Panc1 (cell line): ENCODE measurements at regions not wholly inside any gene's neighbourhood (a gene's known extent, or its start where the extent isn't known, plus 50 kb on each side); places are given as distances from the start of the nearest gene placed in this dataset.

Source experiments
- ATAC-seq: fragments of 200-7000 bp; cut with Tn5 transposase; 2 replicates; pipeline ENCODE4 v1.9.1; 2020; ENCODE audit warnings: mild to moderate bottlenecking, moderate library complexity
- BruUV-seq: library from RNA; stranded (reverse); fragments of 400-500 nt; replicated peaks from 2 replicates; lab custom pipeline; 2021; lab: Mats Ljungman, UMichigan
- CTCF ChIA-PET: fragments of 300-600 bp; sonication (Branson Sonifier 250); formaldehyde crosslinking; loops from one replicate; lab custom pipeline; 2022; ENCODE audit warnings: antibody characterized with exemption; lab: Charles Lee
- POLR2A ChIA-PET: fragments of 300-600 bp; sonication (Branson Sonifier 250); formaldehyde crosslinking; loops from one replicate; lab custom pipeline; 2022; ENCODE audit warnings: antibody characterized with exemption; lab: Charles Lee
- DNase-seq: peaks from one replicate; pipeline ENCODE4 v3.0.0-alpha.2; 2010; ENCODE audit warnings: low read depth, low spot score
- H3K27ac ChIP-seq: 2 replicates; pipeline ENCODE4 v1.5.1; 2011; ENCODE audit warnings: mild to moderate bottlenecking, low read length, inconsistent platforms
- H3K27me3 ChIP-seq: fragments of 200-500 bp; sonication (Bioruptor generic); 2 replicates; pipeline ENCODE4 v1.6.0; 2014; ENCODE audit warnings: low read length, inconsistent platforms; ENCODE audit not compliant: control insufficient read depth, insufficient read depth
- H3K36me3 ChIP-seq: fragments of 200-500 bp; sonication (Bioruptor generic); 2 replicates; pipeline ENCODE4 v1.5.1; 2014; ENCODE audit warnings: inconsistent platforms, mild to moderate bottlenecking, low read length, moderate library complexity; ENCODE audit not compliant: control insufficient read depth, insufficient read depth
- H3K4me1 ChIP-seq: 2 replicates; pipeline ENCODE4 v1.5.1; 2011; ENCODE audit warnings: inconsistent platforms, mild to moderate bottlenecking, low read length, moderate library complexity; ENCODE audit not compliant: control insufficient read depth, insufficient read depth
- H3K4me3 ChIP-seq, 2 experiments: 2 replicates each; pipeline ENCODE4 v1.5.1; 2011 to 2012; ENCODE audit warnings: low read depth in 2 of 2, low read length in 2 of 2, mild to moderate bottlenecking in 2 of 2, inconsistent platforms in 1 of 2, moderate library complexity in 1 of 2
- H3K9me3 ChIP-seq: fragments of 200-500 bp; sonication (Bioruptor generic); 2 replicates; pipeline ENCODE4 v1.5.1; 2014; ENCODE audit warnings: low read depth, mild to moderate bottlenecking, inconsistent platforms, low read length, moderate library complexity; ENCODE audit not compliant: control insufficient read depth, insufficient read depth
- CTCF ChIP-seq: fragments of 450-650 bp; IDR thresholded peaks from 2 replicates; pipeline ENCODE4 v1.5.1; 2017; ENCODE audit warnings: mild to moderate bottlenecking
- POLR2AphosphoS5 ChIP-seq: IDR thresholded peaks from 2 replicates; pipeline ENCODE4 v1.6.1; 2012; ENCODE audit warnings: mild to moderate bottlenecking, low read depth, low read length, moderate library complexity
- SIN3A ChIP-seq: IDR thresholded peaks from 2 replicates; pipeline ENCODE4 v1.6.1; 2012; ENCODE audit warnings: low read depth, mild to moderate bottlenecking, low read length, moderate library complexity, borderline replicate concordance; ENCODE audit not compliant: insufficient read depth
- TCF7L2 ChIP-seq: IDR thresholded peaks from 2 replicates; pipeline ENCODE4 v1.6.1; 2011; ENCODE audit warnings: mild to moderate bottlenecking, low read depth, low read length, inconsistent platforms
- in situ Hi-C: cut with HindIII; loops from 2 replicates; pipeline ENCODE4 v1.10.0; 2016; ENCODE audit warnings: low sequenced_read_pairs, low pct_unique_long_range_greater_than_20kb
- intact Hi-C: fragments of 100-400 bp; cut with micrococcal nuclease; formaldehyde crosslinking; loops from one replicate; pipeline ENCODE4 v1.10.0; 2022; ENCODE audit not compliant: unreplicated experiment
- TF ChIP-seq, protein P1 (sequence below), 2 experiments: IDR thresholded peaks; 2 replicates each; pipeline ENCODE4 v1.6.1; 2011 to 2012; ENCODE audit warnings: low read depth in 2 of 2, control low read depth in 1 of 2, low read length in 1 of 2, mild to moderate bottlenecking in 1 of 2, moderate library complexity in 1 of 2; ENCODE audit not compliant: insufficient read depth in 1 of 2

DNA sequence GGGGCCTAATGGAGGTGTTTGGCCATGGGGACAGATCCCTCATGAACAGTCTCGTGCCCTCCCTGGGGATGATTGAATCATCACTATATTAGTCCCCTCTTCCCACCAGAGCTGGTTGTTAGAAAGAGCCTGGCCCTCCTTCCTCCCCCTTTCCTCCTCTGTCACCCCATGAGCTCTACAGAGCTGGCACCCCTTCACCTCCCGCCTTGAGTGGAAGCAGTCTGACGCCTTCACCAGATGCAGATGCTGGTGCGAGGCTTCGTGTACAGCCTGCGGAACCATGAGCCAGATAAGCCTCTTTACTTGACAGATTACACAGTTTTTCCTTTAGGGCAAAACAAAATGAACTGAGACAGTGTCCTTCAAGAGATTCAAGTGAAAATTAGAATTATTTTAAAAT, 74.4 kb upstream of the RIPOR2 start:
- in situ Hi-C loops (no loop called here), intact Hi-C loops (no loop called here)

DNA sequence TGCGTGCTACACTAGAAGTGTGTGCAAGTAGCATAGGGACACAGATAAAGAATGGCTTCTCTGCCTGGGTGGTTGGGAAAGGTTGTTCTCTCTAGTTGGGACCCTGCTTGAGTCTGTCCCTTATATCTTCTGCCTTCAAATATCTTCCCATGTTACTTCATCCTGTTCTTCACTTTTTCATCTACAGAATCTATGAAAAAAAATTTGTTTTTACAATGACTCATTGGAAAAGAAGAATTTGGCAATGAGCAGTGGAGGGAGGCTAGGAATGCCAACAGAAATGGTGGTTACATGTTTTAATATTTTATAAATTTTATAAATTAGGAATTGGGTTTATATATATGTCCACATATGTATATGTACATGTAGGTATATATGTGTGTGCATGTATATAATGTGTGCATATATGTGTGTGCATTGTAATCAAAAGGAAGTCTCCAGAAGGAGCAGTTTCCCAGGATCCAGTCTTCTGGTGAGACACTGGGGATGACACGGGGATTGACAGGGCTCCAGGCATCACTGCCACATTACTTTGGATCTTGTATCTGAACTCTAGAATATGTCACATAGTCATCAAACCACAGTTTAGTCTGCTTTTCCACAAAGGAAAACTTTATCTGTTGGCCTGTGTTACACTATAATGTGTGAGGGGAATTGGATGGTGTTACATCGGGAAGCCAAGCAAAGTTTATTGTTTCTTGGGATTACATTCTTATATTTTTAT, 75.3 kb upstream of the RIPOR2 start:
- intact Hi-C loops (no loop called here), in situ Hi-C loops (no loop called here)
- H3K27me3 ChIP-seq = peaks cover 6% of the 10 kb centered on the region
- H3K36me3 ChIP-seq = no peaks in the 10 kb centered on the region
- no peak overlapping the region for H3K4me3 ChIP-seq
- H3K4me1 ChIP-seq = no peaks in the 10 kb centered on the region
- DNase-seq = no peak
- no TSS peak for BruUV-seq
- ChIA-PET CTCF (no interaction called here), POLR2A (no interaction called here)
- no peak for TF ChIP-seq CTCF
- TF ChIP-seq SIN3A = no peak
- H3K27ac ChIP-seq = no peak overlapping the region
- ATAC-seq = no peak
- H3K9me3 ChIP-seq = no peaks in the 10 kb centered on the region

More for the DNA sequence above, 74.4 kb upstream of the RIPOR2 start:
- no peak overlapping the region for H3K4me3 ChIP-seq
- no peaks in the 10 kb centered on the region for H3K9me3 ChIP-seq
- H3K4me1 ChIP-seq = no peaks in the 10 kb centered on the region
- ATAC-seq = no peak
- POLR2A ChIA-PET = no interaction called here
- no peak for TF ChIP-seq SIN3A
- TF ChIP-seq POLR2AphosphoS5 = no peak
- TF ChIP-seq CTCF = no peak
- TF ChIP-seq, protein P1, sequence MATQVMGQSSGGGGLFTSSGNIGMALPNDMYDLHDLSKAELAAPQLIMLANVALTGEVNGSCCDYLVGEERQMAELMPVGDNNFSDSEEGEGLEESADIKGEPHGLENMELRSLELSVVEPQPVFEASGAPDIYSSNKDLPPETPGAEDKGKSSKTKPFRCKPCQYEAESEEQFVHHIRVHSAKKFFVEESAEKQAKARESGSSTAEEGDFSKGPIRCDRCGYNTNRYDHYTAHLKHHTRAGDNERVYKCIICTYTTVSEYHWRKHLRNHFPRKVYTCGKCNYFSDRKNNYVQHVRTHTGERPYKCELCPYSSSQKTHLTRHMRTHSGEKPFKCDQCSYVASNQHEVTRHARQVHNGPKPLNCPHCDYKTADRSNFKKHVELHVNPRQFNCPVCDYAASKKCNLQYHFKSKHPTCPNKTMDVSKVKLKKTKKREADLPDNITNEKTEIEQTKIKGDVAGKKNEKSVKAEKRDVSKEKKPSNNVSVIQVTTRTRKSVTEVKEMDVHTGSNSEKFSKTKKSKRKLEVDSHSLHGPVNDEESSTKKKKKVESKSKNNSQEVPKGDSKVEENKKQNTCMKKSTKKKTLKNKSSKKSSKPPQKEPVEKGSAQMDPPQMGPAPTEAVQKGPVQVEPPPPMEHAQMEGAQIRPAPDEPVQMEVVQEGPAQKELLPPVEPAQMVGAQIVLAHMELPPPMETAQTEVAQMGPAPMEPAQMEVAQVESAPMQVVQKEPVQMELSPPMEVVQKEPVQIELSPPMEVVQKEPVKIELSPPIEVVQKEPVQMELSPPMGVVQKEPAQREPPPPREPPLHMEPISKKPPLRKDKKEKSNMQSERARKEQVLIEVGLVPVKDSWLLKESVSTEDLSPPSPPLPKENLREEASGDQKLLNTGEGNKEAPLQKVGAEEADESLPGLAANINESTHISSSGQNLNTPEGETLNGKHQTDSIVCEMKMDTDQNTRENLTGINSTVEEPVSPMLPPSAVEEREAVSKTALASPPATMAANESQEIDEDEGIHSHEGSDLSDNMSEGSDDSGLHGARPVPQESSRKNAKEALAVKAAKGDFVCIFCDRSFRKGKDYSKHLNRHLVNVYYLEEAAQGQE (IDR thresholded peaks at IDR 0.05; ENCODE audit: insufficient read depth in 1 of 2, low read depth in 2 of 2, low read length in 1 of 2) = no peak
- no peak for TF ChIP-seq TCF7L2
- DNase-seq = no peak
- peaks cover 7% of the 10 kb centered on the region for H3K27me3 ChIP-seq
- BruUV-seq = no TSS peak
- H3K36me3 ChIP-seq = no peaks in the 10 kb centered on the region
- CTCF ChIA-PET = no interaction called here
- H3K27ac ChIP-seq = no peak overlapping the region
